KOPT-K1 (cell line): ENCODE measurements at regions not wholly inside any gene's neighbourhood (a gene's known extent, or its start where the extent isn't known, plus 50 kb on each side); places are given as distances from the start of the nearest gene placed in this dataset.

ENCODE experiments used
- H3K27ac ChIP-seq: fragments of 200-600 bp; sonication (generic); 2 replicates; pipeline ENCODE4 v1.5.1; 2016; ENCODE audit warnings: antibody characterized with exemption, mild to moderate bottlenecking, low read depth, low read length; ENCODE audit not compliant: poor library complexity, severe bottlenecking
- H3K36me3 ChIP-seq: fragments of 200-600 bp; sonication (generic); 2 replicates; pipeline ENCODE4 v1.5.1; 2017; ENCODE audit warnings: antibody characterized with exemption, mild to moderate bottlenecking, low read length, moderate library complexity; ENCODE audit not compliant: insufficient read depth
- H3K9me3 ChIP-seq: fragments of 200-600 bp; sonication (generic); 2 replicates; pipeline ENCODE4 v1.5.1; 2017; ENCODE audit warnings: antibody characterized with exemption, low read length, mild to moderate bottlenecking; ENCODE audit not compliant: insufficient read depth, poor library complexity, severe bottlenecking

GRCh38 chr2:237012577-237013267 lies 73.0 kb upstream of the COPS8 start:
- Histone ChIP-seq H3K27ac (no peak overlapping the region), H3K9me3 (peaks cover 14% of the 10 kb centered on the region), H3K36me3 (no peaks in the 10 kb centered on the region)

- H3K36me3 ChIP-seq, result no peaks in the 10 kb centered on the region
- peaks cover 14% of the 10 kb centered on the region for H3K9me3 ChIP-seq
- no peak overlapping the region for H3K27ac ChIP-seq
These were observed 69.4 kb upstream of the COPS8 start for GRCh38 chr2:237016121-237016915.

GRCh38 chr2:237020090-237020489 lies 65.6 kb upstream of the COPS8 start:
- Histone ChIP-seq H3K9me3 (peaks cover 15% of the 10 kb centered on the region), H3K36me3 (no peaks in the 10 kb centered on the region)

GRCh38 chr2:237022533-237022932 lies 63.2 kb upstream of the COPS8 start:
- Histone ChIP-seq H3K27ac (no peak overlapping the region), H3K9me3 (peaks cover 10% of the 10 kb centered on the region), H3K36me3 (no peaks in the 10 kb centered on the region)

More at GRCh38 chr2:237020090-237020489, 65.6 kb upstream of the COPS8 start:
- H3K27ac ChIP-seq, result no peak overlapping the region

- Histone ChIP-seq H3K27ac (no peak overlapping the region), H3K36me3 (no peaks in the 10 kb centered on the region), H3K9me3 (peaks cover 10% of the 10 kb centered on the region)
These were observed 61.4 kb upstream of the COPS8 start for GRCh38 chr2:237024255-237024654.

- H3K36me3 ChIP-seq, result no peaks in the 10 kb centered on the region
- H3K27ac ChIP-seq, result no peak overlapping the region
- H3K9me3 ChIP-seq, result peaks cover 10% of the 10 kb centered on the region
These were observed 60.4 kb upstream of the COPS8 start for GRCh38 chr2:237025090-237025865.

GRCh38 chr2:237026981-237027711 lies 58.5 kb upstream of the COPS8 start:
- H3K9me3 ChIP-seq, result peaks cover 10% of the 10 kb centered on the region

GRCh38 chr2:237027712-237028029 lies 58.0 kb upstream of the COPS8 start:
- H3K27ac ChIP-seq, result no peak overlapping the region
- no peaks in the 10 kb centered on the region for H3K36me3 ChIP-seq
- H3K9me3 ChIP-seq, result peaks cover 10% of the 10 kb centered on the region

More at GRCh38 chr2:237026981-237027711, 58.5 kb upstream of the COPS8 start:
- H3K27ac ChIP-seq, result no peak overlapping the region
- H3K36me3 ChIP-seq, result no peaks in the 10 kb centered on the region

GRCh38 chr2:237030382-237030781 lies 55.3 kb upstream of the COPS8 start:
- Histone ChIP-seq H3K9me3 (no peaks in the 10 kb centered on the region), H3K27ac (no peak overlapping the region), H3K36me3 (no peaks in the 10 kb centered on the region)

GRCh38 chr2:237033536-237034060 lies 52.1 kb upstream of the COPS8 start:
- Histone ChIP-seq H3K9me3 (no peaks in the 10 kb centered on the region), H3K27ac (no peak overlapping the region), H3K36me3 (no peaks in the 10 kb centered on the region)

- Histone ChIP-seq H3K9me3 (no peaks in the 10 kb centered on the region), H3K27ac (no peak overlapping the region), H3K36me3 (no peaks in the 10 kb centered on the region)
These were observed 49.8 kb upstream of the COPS8 start for GRCh38 chr2:237035781-237036475.
